Fibroblast of lung (primary cell): ENCODE measurements at regions not wholly inside any gene's neighbourhood (a gene's known extent, or its start where the extent isn't known, plus 50 kb on each side); places are given as distances from the start of the nearest gene placed in this dataset.
A peak's percentile ranks its signal among the peaks of the same experiment; 100 is the strongest.

ENCODE experiments used
- DNase-seq, 2 donors: peaks; one replicate each; pipeline versions ENCODE4 v3.0.0 to v3.0.0-alpha.2; 2010; ENCODE audit warnings: low read depth in 2 of 2
- H2AFZ ChIP-seq: 2 replicates; pipeline ENCODE4 v1.5.1; 2012; ENCODE audit warnings: low read length, control low read depth, inconsistent platforms
- H3K27ac ChIP-seq: 2 replicates; pipeline ENCODE4 v1.5.1; 2011; ENCODE audit warnings: low read length, control low read depth; ENCODE audit not compliant: insufficient read depth
- H3K27me3 ChIP-seq: 2 replicates; pipeline ENCODE4 v1.5.1; 2011; ENCODE audit warnings: mild to moderate bottlenecking, low read length; ENCODE audit not compliant: control insufficient read depth, insufficient read depth
- H3K36me3 ChIP-seq: 2 replicates; pipeline ENCODE4 v1.5.1; 2011; ENCODE audit warnings: low read length; ENCODE audit not compliant: control insufficient read depth, insufficient read depth
- H3K4me1 ChIP-seq: 2 replicates; pipeline ENCODE4 v1.5.1; 2011; ENCODE audit warnings: low read length; ENCODE audit not compliant: control insufficient read depth, insufficient read depth; ENCODE audit errors: extremely low read depth
- H3K4me2 ChIP-seq: 2 replicates; pipeline ENCODE4 v1.5.1; 2011; ENCODE audit warnings: low read length, control low read depth; ENCODE audit not compliant: insufficient read depth; ENCODE audit errors: extremely low read depth
- H3K4me3 ChIP-seq, 4 experiments: fragments of 200-600 bp in 1 of 4; sonication (generic) in 1 of 4; replicated peaks in 1 of 4; 2 replicates each; pipeline ENCODE4 v1.5.1; 2011 to 2016; ENCODE audit warnings: low read length in 4 of 4, low read depth in 3 of 4, mild to moderate bottlenecking in 3 of 4, control low read depth in 2 of 4, inconsistent platforms in 1 of 4, mixed read lengths in 1 of 4; ENCODE audit not compliant: insufficient read depth in 1 of 4; ENCODE audit errors: control extremely low read depth in 1 of 4
- H3K79me2 ChIP-seq: 2 replicates; pipeline ENCODE4 v1.5.1; 2012; ENCODE audit warnings: mild to moderate bottlenecking, low read length, inconsistent platforms; ENCODE audit not compliant: control insufficient read depth, insufficient read depth
- H3K9ac ChIP-seq: 2 replicates; pipeline ENCODE4 v1.5.1; 2011; ENCODE audit warnings: mild to moderate bottlenecking, low read length, control low read depth; ENCODE audit not compliant: insufficient read depth
- H3K9me3 ChIP-seq: 2 replicates; pipeline ENCODE4 v1.5.1; 2012; ENCODE audit warnings: low read depth, low read length; ENCODE audit not compliant: control insufficient read depth, insufficient read depth
- H4K20me1 ChIP-seq: 2 replicates; pipeline ENCODE4 v1.5.1; 2011; ENCODE audit warnings: low read length; ENCODE audit not compliant: control insufficient read depth, insufficient read depth; ENCODE audit errors: extremely low read depth
- CTCF ChIP-seq, 2 donors: IDR thresholded peaks in 1 of 2; conservative IDR thresholded peaks in 1 of 2; 1 replicate in 1 of 2; 2 replicates in 1 of 2; pipeline ENCODE4 v1.5.1; 2011 to 2012; ENCODE audit warnings: low read length in 2 of 2, control low read depth in 1 of 2, inconsistent platforms in 1 of 2, low read depth in 1 of 2, mild to moderate bottlenecking in 1 of 2
- EZH2 ChIP-seq: IDR thresholded peaks from 2 replicates; pipeline ENCODE4 v1.5.1; 2012; ENCODE audit warnings: low read length, control low read depth, mild to moderate bottlenecking; ENCODE audit errors: missing control alignments

- Histone ChIP-seq H3K36me3 (no peaks in the 10 kb centered on the region), H2AFZ (no peak overlapping the region), H3K4me2 (no peak overlapping the region), H3K27ac (no peak overlapping the region), H4K20me1 (no peaks in the 10 kb centered on the region), H3K27me3 (no peaks in the 10 kb centered on the region), H3K79me2 (no peaks in the 10 kb centered on the region), H3K9ac (no peak overlapping the region), H3K9me3 (no peaks in the 10 kb centered on the region), H3K4me1 (no peaks in the 10 kb centered on the region), H3K4me3 (no peak overlapping the region)
- no peak for TF ChIP-seq EZH2
- no peak for TF ChIP-seq CTCF (conservative IDR thresholded peaks at IDR 0.05 in 1 of 2, IDR thresholded peaks at IDR 0.05 in 1 of 2; ENCODE audit: low read depth in 1 of 2, low read length in 2 of 2)
- DNase-seq: no peak
These were observed 175.0 kb upstream of the PRDM1 start for GRCh38 chr6:105911106-105911629.

GRCh38 chr6:105909106-105909505, 177.0 kb upstream of the PRDM1 start:
- Histone ChIP-seq H2AFZ (peak overlapping the region; percentile 47), H4K20me1 (no peaks in the 10 kb centered on the region), H3K27me3 (no peaks in the 10 kb centered on the region), H3K9ac (no peak overlapping the region), H3K4me3 (no peak overlapping the region), H3K4me2 (peak overlapping the region; percentile 32), H3K79me2 (no peaks in the 10 kb centered on the region), H3K36me3 (no peaks in the 10 kb centered on the region), H3K9me3 (no peaks in the 10 kb centered on the region), H3K4me1 (no peaks in the 10 kb centered on the region), H3K27ac (no peak overlapping the region)
- DNase-seq: peak in 1 of 2 donors; percentile 29
- no peak for TF ChIP-seq EZH2
- TF ChIP-seq CTCF (conservative IDR thresholded peaks at IDR 0.05 in 1 of 2, IDR thresholded peaks at IDR 0.05 in 1 of 2; ENCODE audit: low read depth in 1 of 2, low read length in 2 of 2): no peak

GRCh38 chr6:105907991-105908390, 178.1 kb upstream of the PRDM1 start:
- Histone ChIP-seq H3K9ac (no peak overlapping the region), H3K4me3 (no peak overlapping the region)
- TF ChIP-seq EZH2: no peak
- TF ChIP-seq CTCF (conservative IDR thresholded peaks at IDR 0.05 in 1 of 2, IDR thresholded peaks at IDR 0.05 in 1 of 2; ENCODE audit: low read depth in 1 of 2, low read length in 2 of 2): no peak

More at GRCh38 chr6:105907991-105908390, 178.1 kb upstream of the PRDM1 start:
- H3K27ac ChIP-seq: no peak overlapping the region
- no peaks in the 10 kb centered on the region for H3K79me2 ChIP-seq
- no peaks in the 10 kb centered on the region for H3K36me3 ChIP-seq
- no peaks in the 10 kb centered on the region for H3K9me3 ChIP-seq
- H4K20me1 ChIP-seq: no peaks in the 10 kb centered on the region
- DNase-seq: no peak
- no peak overlapping the region for H3K4me2 ChIP-seq
- H2AFZ ChIP-seq: no peak overlapping the region
- no peaks in the 10 kb centered on the region for H3K27me3 ChIP-seq
- H3K4me1 ChIP-seq: no peaks in the 10 kb centered on the region
